ENCODE measurements at regions not wholly inside any gene's neighbourhood (a gene's known extent, or its start where the extent isn't known, plus 50 kb on each side); places are given as distances from the start of the nearest gene placed in this dataset.
"Not testable (repeated sequence)": the region's sequence is repeated elsewhere in the genome, so short reads cannot be mapped to it uniquely, and the experiment has no call there.

- not testable (repeated sequence) for DNase-seq
These were observed 75.5 kb upstream of the TBC1D5 start for GRCh38 chr3:17817973-17818372.

DNA sequence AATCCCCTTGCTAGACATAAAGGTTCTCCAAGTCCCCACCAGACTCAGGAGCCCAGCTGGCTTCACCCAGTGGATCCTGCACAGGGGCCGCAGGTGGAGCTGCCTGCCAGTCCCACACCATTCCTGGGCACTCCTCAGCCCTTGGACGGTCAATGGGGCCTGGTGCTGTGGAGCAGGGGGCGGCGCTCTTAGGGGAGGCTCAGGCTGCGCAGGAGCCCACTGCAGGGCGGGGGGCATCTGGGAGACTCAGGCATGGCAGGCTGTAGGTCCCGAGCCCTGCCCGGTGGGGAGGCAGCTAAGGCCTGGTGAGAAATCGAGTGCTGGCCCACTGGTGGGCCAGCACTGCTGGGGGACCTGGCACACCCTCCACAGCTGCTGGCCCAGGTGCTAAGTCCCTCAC, 75.1 kb upstream of the TBC1D5 start:
- no peak for DNase-seq

DNA sequence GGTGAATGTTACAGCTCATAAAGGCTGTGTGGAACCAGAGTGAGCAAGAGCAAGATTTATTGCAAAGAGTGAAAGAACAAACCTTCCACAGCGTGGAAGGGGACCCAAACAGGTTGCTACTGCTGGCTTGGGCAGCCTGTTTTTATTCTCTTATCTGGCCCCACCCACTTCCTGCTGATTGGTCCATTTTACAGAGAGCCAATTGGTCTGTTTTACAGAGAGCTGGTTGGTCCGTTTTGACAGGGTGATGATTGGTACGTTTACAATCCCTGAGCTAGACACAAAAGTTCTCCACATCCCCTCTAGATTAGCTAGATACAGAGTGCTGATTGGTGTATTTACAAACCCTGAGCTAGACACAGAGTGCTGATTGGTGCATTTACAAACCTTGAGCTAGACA, 74.4 kb upstream of the TBC1D5 start:
- DNase-seq = not testable (repeated sequence)

DNA sequence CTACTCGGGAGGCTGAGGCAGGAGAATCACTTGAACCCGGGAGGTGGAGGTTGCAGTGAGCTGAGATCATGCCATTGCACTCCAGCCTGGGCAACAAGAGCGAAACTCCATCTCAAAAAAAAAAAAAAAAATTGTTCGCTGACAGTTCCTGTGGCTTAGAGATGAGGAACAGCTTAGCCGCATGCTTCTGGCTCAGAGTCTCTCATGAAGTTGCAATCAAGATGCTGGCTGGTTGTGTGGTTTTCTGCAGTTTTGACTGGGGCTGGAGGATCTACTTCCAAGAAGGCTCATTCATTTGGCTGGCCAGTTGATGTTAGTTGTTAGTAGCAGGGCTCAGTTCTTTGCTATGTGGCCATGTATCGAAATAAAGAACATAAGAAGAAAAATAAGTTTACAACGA, 69.9 kb upstream of the TBC1D5 start:
- DNase-seq = not testable (repeated sequence)

GRCh38 chr3:17811646-17812045, 69.2 kb upstream of the TBC1D5 start:
- no peak for DNase-seq

DNA sequence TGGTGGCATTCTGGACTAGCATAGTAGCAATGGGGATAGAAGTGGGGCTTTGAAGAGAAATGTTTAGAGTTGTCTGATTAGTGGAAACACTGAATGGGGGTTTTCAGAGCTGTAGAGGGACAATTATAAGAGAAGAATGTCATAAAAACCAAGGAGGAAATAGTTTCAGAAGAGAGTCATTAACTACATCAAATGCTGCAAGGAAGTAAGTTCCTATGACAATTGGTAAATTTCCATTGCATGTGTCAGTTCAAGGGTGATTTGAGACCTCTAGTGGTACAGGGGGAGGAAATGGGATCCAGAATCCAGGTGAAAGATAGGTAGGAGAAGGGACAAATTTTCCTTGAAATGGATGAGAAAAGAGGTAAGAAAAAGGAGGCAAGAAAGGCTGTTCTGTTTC, 68.3 kb upstream of the TBC1D5 start:
- DNase-seq = no peak

DNA sequence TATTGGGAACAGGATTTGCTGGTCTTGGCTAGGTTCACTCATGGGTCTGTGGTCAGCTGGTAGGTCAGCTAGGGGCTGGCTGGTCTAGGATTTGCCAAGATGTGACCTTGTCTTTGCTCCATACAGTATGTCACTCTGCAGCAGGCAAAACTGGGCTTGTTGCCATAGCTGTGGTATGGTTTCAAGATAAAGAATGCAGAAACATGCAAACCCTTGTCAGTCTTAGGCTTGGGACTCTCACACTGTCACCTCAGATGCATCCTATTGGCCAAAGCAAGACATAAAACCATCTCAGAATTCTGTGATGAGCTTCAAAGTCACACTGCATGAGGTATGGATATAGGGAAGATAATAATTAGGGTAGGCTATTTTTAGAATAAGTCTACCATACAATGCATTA, 66.6 kb upstream of the TBC1D5 start:
- DNase-seq = no peak

DNA sequence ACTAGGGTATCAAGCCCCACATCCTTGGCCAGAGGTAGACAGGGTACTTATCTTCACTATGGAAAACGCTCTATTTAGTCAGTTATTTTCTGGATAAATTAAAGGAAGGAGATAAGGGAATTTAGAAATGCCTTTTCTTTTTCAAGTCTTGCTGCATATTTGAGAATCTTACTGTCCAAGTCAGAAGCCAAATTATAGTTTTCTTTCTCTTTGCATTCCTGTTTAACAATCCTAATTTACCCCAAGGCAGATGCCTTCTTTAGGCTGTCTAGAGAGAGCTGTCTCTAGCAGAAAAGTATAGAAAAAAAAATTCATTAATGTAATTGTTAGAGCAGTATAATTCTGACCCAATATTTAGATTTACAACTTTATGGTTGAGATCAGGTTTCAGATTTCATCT, 64.4 kb upstream of the TBC1D5 start:
- no peak for DNase-seq

DNA sequence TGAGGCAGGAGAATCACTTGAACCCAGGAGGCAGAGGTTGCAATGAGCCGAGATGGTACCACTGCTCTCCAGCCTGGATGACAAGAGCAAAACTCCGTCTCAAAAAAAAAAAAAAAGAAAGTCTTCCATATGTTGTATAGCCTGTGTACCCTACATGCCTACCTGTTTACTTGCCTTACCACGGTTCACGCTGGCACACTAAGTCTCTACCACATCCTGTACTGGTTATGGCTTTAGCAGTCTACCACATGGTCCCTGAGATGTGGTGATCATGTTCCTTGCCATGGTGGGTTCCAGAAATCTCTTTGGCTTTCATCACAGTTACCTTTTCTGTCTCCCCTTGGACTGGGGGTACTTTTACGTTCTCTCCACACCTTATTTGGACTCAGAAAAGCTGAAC, 63.8 kb upstream of the TBC1D5 start:
- DNase-seq = no peak

GRCh38 chr3:17805461-17805940, 63.1 kb upstream of the TBC1D5 start:
- no peak for DNase-seq

GRCh38 chr3:17802950-17803349, 60.5 kb upstream of the TBC1D5 start:
- DNase-seq = no peak

- DNase-seq = no peak
These were observed 58.7 kb upstream of the TBC1D5 start for GRCh38 chr3:17801131-17801530.

- no peak for DNase-seq
These were observed 57.8 kb upstream of the TBC1D5 start for GRCh38 chr3:17800232-17800631.

- no peak for DNase-seq
These were observed 56.9 kb upstream of the TBC1D5 start for GRCh38 chr3:17799312-17799711.

GRCh38 chr3:17798000-17798399, 55.6 kb upstream of the TBC1D5 start:
- DNase-seq = no peak

DNA sequence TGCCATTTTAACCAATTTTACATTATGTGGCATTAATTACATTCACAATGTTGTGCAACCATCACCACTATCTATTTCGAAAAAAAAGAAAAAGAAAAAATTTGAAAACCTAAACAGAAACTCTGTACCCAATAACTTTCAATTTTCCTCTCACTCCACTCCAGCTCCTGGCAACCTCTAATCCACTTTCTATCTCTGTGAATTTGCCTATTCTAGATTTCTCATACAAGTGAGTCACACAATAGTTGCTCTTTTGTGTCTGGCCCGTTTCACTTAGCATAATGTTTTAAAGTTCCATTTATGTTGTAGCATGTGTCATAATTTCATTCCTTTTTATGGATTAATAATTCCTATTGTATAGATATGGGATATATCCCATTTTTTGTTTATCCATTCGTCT, 53.3 kb upstream of the TBC1D5 start:
- no peak for DNase-seq

DNA sequence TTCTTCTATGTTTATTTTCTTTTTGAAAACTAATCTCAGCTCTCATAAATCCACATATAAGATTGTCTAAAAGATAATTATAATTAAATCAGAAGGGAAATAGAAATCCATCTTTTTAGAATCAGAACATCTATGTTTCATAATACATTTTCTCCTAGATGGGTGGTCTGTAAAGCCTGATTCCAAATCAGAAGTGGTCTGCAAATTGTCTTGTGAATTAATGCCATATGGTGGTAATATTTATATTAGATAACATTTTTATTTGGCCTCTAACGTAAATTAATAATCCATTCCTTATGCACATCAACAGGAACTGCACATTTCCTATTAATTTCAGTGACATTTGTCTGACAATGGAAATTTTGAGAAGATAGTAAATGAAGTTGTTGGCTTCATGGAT, 52.8 kb upstream of the TBC1D5 start:
- no peak for DNase-seq

DNA sequence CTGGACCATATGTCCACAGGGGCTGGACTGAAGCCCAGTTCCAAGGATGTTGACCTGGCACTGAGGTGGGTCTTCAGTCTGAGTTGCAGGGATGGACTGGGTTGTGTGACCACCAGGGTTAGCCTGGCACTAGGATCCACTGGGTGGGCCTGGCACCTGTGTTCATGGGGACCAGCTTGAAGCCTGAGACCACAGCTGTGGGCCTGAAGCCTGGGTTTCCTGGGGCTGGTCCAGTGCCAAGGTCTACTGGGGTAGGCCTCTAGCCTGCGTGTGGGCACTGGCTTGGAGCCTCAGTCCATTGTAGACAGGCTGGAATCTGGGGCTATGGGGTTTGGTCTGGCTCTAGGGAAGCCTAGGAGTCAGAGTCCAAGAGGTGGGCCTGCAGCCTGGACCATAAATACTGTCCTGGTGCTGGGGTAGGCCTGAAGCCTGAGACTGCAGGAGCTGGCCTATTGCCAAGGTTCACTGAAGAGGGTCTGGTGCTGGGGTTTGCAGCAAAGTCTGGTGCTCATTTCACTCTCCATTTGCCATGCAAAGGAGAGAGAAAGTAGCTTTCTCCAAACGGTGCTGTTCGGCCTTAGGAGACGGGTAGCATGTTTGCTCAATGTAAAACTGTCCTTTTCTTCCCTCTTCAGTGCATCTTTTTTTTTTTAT, 51.2 kb upstream of the TBC1D5 start:
- DNase-seq = no peak

Data from NCI-H1436 treated with DMSO at 0.1 percent for 48 hours (cell line).